Erythroblast (primary cell): ENCODE measurements at regions not wholly inside any gene's neighbourhood (a gene's known extent, or its start where the extent isn't known, plus 50 kb on each side); places are given as distances from the start of the nearest gene placed in this dataset.

Experiments
- GATA1 ChIP-seq: IDR thresholded peaks from 2 replicates; pipeline ENCODE4 v1.6.1; 2011; ENCODE audit warnings: low read depth, mild to moderate bottlenecking, control low read depth, low read length, moderate library complexity
- POLR2A ChIP-seq: IDR thresholded peaks from 2 replicates; pipeline ENCODE4 v1.6.1; 2011; ENCODE audit warnings: mild to moderate bottlenecking, low read length

- TF ChIP-seq POLR2A = no peak
- TF ChIP-seq GATA1 = no peak
These were observed 88.7 kb upstream of the SIM2 start for GRCh38 chr21:36610201-36610600.
